Thyroid gland (tissue), 4 donors: ENCODE measurements at regions not wholly inside any gene's neighbourhood (a gene's known extent, or its start where the extent isn't known, plus 50 kb on each side); places are given as distances from the start of the nearest gene placed in this dataset.
"Not testable (repeated sequence)": the region's sequence is repeated elsewhere in the genome, so short reads cannot be mapped to it uniquely, and the experiment has no call there.

ENCODE experiments used
- POLR2A ChIP-seq, 2 donors: fragments of 450-650 bp; IDR thresholded peaks; one replicate each; pipeline ENCODE4 v1.6.1; 2017; ENCODE audit warnings: antibody characterized with exemption in 2 of 2, mild to moderate bottlenecking in 2 of 2, moderate library complexity in 1 of 2
- TF ChIP-seq, protein P1 (sequence below), 6 experiments: fragments of 200-600 bp in 3 of 6; fragments of 450-650 bp in 3 of 6; sonication (generic) in 3 of 6; IDR thresholded peaks; one replicate each; pipeline ENCODE4 v1.5.1; 2016 to 2019; ENCODE audit warnings: antibody characterized with exemption in 6 of 6, mild to moderate bottlenecking in 2 of 6, inconsistent platforms in 1 of 6, moderate library complexity in 1 of 6

GRCh38 chr2:91508816-91509215, 2817.3 kb downstream of the RPIA start:
- TF ChIP-seq, protein P1, sequence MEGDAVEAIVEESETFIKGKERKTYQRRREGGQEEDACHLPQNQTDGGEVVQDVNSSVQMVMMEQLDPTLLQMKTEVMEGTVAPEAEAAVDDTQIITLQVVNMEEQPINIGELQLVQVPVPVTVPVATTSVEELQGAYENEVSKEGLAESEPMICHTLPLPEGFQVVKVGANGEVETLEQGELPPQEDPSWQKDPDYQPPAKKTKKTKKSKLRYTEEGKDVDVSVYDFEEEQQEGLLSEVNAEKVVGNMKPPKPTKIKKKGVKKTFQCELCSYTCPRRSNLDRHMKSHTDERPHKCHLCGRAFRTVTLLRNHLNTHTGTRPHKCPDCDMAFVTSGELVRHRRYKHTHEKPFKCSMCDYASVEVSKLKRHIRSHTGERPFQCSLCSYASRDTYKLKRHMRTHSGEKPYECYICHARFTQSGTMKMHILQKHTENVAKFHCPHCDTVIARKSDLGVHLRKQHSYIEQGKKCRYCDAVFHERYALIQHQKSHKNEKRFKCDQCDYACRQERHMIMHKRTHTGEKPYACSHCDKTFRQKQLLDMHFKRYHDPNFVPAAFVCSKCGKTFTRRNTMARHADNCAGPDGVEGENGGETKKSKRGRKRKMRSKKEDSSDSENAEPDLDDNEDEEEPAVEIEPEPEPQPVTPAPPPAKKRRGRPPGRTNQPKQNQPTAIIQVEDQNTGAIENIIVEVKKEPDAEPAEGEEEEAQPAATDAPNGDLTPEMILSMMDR (IDR thresholded peaks at IDR 0.05): not testable (repeated sequence)
- not testable (repeated sequence) for TF ChIP-seq POLR2A (IDR thresholded peaks at IDR 0.05)
